Prostate gland (tissue), 2 donors: ENCODE measurements at regions not wholly inside any gene's neighbourhood (a gene's known extent, or its start where the extent isn't known, plus 50 kb on each side); places are given as distances from the start of the nearest gene placed in this dataset.

Experiments used
- POLR2A ChIP-seq: fragments of 450-650 bp; IDR thresholded peaks from one replicate; pipeline ENCODE4 v1.6.1; 2016; ENCODE audit warnings: antibody characterized with exemption, mild to moderate bottlenecking
- POLR2AphosphoS5 ChIP-seq: sonication (generic); formaldehyde crosslinking; IDR thresholded peaks from one replicate; pipeline ENCODE4 v1.6.1; 2017; ENCODE audit warnings: antibody characterized with exemption
- TF ChIP-seq, protein P1 (sequence below), 4 experiments: fragments of 200-600 bp in 2 of 4; fragments of 450-650 bp in 2 of 4; sonication (generic) in 2 of 4; IDR thresholded peaks; 1 replicate in 3 of 4; 2 replicates in 1 of 4; pipeline ENCODE4 v1.5.1; 2016 to 2019; ENCODE audit warnings: antibody characterized with exemption in 4 of 4, mild to moderate bottlenecking in 2 of 4, moderate library complexity in 2 of 4

DNA sequence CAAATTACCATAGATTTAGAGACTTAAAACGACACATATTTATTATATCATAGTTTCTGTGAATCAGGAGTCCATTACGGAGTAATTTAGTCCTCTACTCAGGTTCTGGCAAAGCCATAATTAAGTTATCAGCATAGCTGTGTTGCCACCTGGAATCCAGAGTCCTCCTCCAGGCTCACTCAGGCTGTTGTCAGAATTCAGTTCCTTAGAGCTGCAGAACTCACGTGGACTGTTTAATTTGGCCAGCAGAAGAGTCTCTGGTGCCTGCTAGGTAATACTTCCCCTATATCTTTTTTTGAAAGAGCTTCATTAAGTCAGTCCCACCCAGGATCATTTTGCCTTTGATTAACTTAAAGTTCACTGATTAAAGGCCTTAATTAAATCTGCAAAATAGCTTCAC is 891.5 kb downstream of the SUCLG1 start:
- TF ChIP-seq, protein P1, sequence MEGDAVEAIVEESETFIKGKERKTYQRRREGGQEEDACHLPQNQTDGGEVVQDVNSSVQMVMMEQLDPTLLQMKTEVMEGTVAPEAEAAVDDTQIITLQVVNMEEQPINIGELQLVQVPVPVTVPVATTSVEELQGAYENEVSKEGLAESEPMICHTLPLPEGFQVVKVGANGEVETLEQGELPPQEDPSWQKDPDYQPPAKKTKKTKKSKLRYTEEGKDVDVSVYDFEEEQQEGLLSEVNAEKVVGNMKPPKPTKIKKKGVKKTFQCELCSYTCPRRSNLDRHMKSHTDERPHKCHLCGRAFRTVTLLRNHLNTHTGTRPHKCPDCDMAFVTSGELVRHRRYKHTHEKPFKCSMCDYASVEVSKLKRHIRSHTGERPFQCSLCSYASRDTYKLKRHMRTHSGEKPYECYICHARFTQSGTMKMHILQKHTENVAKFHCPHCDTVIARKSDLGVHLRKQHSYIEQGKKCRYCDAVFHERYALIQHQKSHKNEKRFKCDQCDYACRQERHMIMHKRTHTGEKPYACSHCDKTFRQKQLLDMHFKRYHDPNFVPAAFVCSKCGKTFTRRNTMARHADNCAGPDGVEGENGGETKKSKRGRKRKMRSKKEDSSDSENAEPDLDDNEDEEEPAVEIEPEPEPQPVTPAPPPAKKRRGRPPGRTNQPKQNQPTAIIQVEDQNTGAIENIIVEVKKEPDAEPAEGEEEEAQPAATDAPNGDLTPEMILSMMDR (IDR thresholded peaks at IDR 0.05), result no peak
- TF ChIP-seq POLR2A (no peak), POLR2AphosphoS5 (no peak)
